B cell (primary cell): ENCODE measurements at regions not wholly inside any gene's neighbourhood (a gene's known extent, or its start where the extent isn't known, plus 50 kb on each side); places are given as distances from the start of the nearest gene placed in this dataset.

Experiments
- EZH2 ChIP-seq: IDR thresholded peaks from 2 replicates; pipeline ENCODE4 v1.6.1; 2012; ENCODE audit warnings: borderline replicate concordance, low read depth, mild to moderate bottlenecking, moderate library complexity, low read length; ENCODE audit not compliant: insufficient read depth, poor library complexity, severe bottlenecking
- TF ChIP-seq, protein P1 (sequence below): fragments of 200-600 bp; IDR thresholded peaks from one replicate; pipeline ENCODE4 v1.8.0; 2022; ENCODE audit warnings: antibody characterized with exemption, mild to moderate bottlenecking

DNA sequence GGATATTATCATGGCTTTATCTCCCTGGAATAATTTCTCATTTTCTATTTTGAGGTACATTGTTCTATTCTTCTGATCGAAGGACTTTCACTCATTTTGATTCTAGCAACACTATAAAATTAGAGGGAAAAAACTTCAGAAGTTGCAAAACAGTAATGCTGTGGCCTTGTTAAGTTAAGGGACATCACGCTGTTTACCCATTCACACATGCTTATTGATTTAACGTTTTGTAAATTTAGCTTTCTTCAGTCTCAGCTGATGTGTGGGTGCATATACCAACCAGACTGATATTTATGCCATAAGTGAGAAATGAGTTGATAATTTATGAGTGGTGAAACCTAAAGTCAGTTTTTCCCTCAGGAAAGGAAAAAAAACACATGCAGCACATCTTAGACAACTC lies 63.5 kb upstream of the RELN start:
- TF ChIP-seq, protein P1, sequence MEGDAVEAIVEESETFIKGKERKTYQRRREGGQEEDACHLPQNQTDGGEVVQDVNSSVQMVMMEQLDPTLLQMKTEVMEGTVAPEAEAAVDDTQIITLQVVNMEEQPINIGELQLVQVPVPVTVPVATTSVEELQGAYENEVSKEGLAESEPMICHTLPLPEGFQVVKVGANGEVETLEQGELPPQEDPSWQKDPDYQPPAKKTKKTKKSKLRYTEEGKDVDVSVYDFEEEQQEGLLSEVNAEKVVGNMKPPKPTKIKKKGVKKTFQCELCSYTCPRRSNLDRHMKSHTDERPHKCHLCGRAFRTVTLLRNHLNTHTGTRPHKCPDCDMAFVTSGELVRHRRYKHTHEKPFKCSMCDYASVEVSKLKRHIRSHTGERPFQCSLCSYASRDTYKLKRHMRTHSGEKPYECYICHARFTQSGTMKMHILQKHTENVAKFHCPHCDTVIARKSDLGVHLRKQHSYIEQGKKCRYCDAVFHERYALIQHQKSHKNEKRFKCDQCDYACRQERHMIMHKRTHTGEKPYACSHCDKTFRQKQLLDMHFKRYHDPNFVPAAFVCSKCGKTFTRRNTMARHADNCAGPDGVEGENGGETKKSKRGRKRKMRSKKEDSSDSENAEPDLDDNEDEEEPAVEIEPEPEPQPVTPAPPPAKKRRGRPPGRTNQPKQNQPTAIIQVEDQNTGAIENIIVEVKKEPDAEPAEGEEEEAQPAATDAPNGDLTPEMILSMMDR: no peak
- no peak for TF ChIP-seq EZH2
